DND-41 (cell line): ENCODE measurements at regions not wholly inside any gene's neighbourhood (a gene's known extent, or its start where the extent isn't known, plus 50 kb on each side); places are given as distances from the start of the nearest gene placed in this dataset.

Experiments
- CTCF ChIP-seq: IDR thresholded peaks from 2 replicates; pipeline ENCODE4 v1.5.1; 2012; ENCODE audit warnings: borderline replicate concordance, low read length, moderate library complexity, mild to moderate bottlenecking; ENCODE audit not compliant: poor library complexity, severe bottlenecking; ENCODE audit errors: extremely low read depth
- EZH2 ChIP-seq: IDR thresholded peaks from 3 replicates; pipeline ENCODE4 v1.6.1; 2012; ENCODE audit warnings: borderline replicate concordance, low read depth, mild to moderate bottlenecking, moderate library complexity, low read length, inconsistent platforms; ENCODE audit not compliant: severe bottlenecking

GRCh38 chr16:64159976-64160375 lies 961.9 kb downstream of the CDH11 start:
- no peak for TF ChIP-seq CTCF
- no peak for TF ChIP-seq EZH2
